Naive B cell (primary cell): ENCODE measurements at regions not wholly inside any gene's neighbourhood (a gene's known extent, or its start where the extent isn't known, plus 50 kb on each side); places are given as distances from the start of the nearest gene placed in this dataset.

Experiments used
- ATAC-seq, 2 donors: fragments of 150-1000 bp; cut with Tn5 transposase; 2 replicates each; pipeline ENCODE4 v1.10.0; 2021; ENCODE audit warnings: low read depth in 2 of 2, mild to moderate bottlenecking in 2 of 2, moderate library complexity in 2 of 2
- DNase-seq: peaks from one replicate; pipeline ENCODE4 v3.0.0; 2022
- H3K27ac Mint-ChIP-seq, 6 donors: one replicate each; pipeline ENCODE4 v1.8.0; 2020 to 2022; ENCODE audit warnings: mild to moderate bottlenecking in 6 of 6, mixed read lengths in 6 of 6, moderate library complexity in 5 of 6, inconsistent platforms in 2 of 6
- H3K27me3 Mint-ChIP-seq, 3 donors: one replicate each; pipeline ENCODE4 v1.8.0; 2021 to 2022; ENCODE audit warnings: mixed read lengths in 3 of 3, mild to moderate bottlenecking in 1 of 3
- H3K36me3 Mint-ChIP-seq, 2 donors: one replicate each; pipeline ENCODE4 v1.8.0; 2020 to 2022; ENCODE audit warnings: mixed read lengths in 2 of 2, inconsistent platforms in 1 of 2, mild to moderate bottlenecking in 1 of 2
- H3K4me1 Mint-ChIP-seq, 3 donors: one replicate each; pipeline ENCODE4 v1.8.0; 2020 to 2022; ENCODE audit warnings: mixed read lengths in 3 of 3, inconsistent platforms in 1 of 3, mild to moderate bottlenecking in 1 of 3, moderate library complexity in 1 of 3
- H3K4me3 Mint-ChIP-seq, 8 donors: one replicate each; pipeline ENCODE4 v1.8.0; 2020 to 2022; ENCODE audit warnings: mild to moderate bottlenecking in 8 of 8, mixed read lengths in 8 of 8, moderate library complexity in 8 of 8, inconsistent platforms in 2 of 8
- H3K9me3 Mint-ChIP-seq, 7 donors: one replicate each; pipeline ENCODE4 v1.8.0; 2020 to 2022; ENCODE audit warnings: mixed read lengths in 7 of 7, mild to moderate bottlenecking in 5 of 7, inconsistent platforms in 2 of 7, moderate library complexity in 1 of 7

DNA sequence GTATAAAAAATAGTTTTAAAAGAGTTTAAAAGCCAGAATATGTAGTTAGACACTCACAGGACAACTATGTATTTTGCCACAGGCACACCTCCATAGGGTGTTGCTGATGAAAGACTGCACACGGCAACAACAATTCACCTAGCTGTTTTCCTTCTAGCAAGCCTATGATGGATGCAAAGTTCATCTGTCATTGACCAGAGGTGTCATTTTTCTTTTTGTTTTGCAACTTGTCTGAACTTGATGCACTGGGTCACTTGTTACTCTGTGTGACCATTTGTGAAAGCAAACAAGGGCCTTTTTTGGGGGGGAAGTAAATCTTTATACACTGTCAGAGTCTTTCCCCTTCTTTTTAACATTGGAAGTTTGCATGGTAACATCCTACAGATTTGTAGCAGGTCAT is 258.0 kb upstream of the SEMA3A start:
- ATAC-seq (no peak), DNase-seq (no peak)
- no peaks in the 10 kb centered on the region for H3K4me1 Mint-ChIP-seq
- H3K27ac Mint-ChIP-seq = no peak overlapping the region
- H3K9me3 Mint-ChIP-seq = peaks cover 0 to 3% (median 0%) of the 10 kb centered on the region in 7 donors
- no peaks in the 10 kb centered on the region for H3K36me3 Mint-ChIP-seq
- no peak overlapping the region for H3K4me3 Mint-ChIP-seq
- no peaks in the 10 kb centered on the region for H3K27me3 Mint-ChIP-seq

DNA sequence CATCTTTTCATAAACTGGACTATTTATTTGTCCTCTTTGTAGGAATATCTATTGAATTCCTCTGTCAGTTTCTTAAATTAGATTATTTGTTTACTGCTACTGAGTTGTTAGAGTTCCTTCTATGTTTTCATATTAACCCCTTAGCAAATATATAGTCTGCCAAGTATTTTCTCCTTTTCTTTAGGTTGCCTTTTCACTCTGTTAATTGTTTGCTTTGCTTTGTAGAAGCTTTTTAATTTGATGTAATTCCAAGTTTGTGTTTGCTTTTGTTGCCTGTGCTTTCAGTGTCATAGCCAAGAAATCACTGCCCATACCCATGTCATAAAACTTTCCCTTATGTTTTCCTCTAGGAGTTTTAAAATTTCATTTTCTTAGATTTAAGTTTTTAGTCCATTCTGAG is 256.2 kb upstream of the SEMA3A start:
- H3K36me3 Mint-ChIP-seq = no peaks in the 10 kb centered on the region
- no peak overlapping the region for H3K4me3 Mint-ChIP-seq
- peaks cover 0 to 3% (median 0%) of the 10 kb centered on the region in 7 donors for H3K9me3 Mint-ChIP-seq
- no peaks in the 10 kb centered on the region for H3K4me1 Mint-ChIP-seq
- no peak for DNase-seq
- ATAC-seq = no peak
- H3K27me3 Mint-ChIP-seq = no peaks in the 10 kb centered on the region
- no peak overlapping the region for H3K27ac Mint-ChIP-seq

DNA sequence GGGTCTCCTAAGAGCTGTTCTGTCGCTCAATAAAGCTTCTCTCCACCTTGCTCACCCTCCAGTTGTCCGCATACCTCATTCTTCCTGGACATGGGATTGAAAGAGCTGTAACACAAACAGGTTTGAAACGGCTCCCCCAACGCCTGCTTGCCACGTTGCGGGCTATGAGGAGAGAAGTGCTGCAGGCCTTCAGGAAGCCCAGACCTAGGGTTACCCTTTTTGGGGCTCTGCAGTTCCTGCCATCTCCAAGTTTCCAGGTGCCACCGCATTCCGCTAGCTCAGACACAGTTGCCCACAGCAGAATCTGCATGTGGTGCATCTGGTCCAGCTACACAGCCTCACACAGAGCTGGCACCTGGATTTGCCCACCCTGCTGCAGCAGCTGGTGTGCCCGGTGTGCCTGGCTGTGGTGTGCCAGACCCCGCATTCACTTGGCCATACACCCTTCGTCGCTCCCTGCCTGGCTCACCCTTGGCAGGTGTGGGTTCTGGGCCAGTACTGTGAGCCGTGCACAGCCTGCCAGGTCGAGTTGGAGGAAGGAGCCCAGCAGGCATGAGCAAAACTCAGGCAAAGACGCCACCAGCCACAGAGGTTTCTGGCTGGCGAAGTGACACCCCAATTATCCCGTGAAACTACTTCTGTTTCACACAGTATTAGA is 253.2 kb upstream of the SEMA3A start:
- ATAC-seq (no peak), DNase-seq (no peak)
- no peak overlapping the region for H3K27ac Mint-ChIP-seq
- H3K36me3 Mint-ChIP-seq = no peaks in the 10 kb centered on the region
- H3K4me1 Mint-ChIP-seq = no peaks in the 10 kb centered on the region
- H3K9me3 Mint-ChIP-seq = peaks cover 0 to 3% (median 0%) of the 10 kb centered on the region in 7 donors
- H3K27me3 Mint-ChIP-seq = no peaks in the 10 kb centered on the region
- no peak overlapping the region for H3K4me3 Mint-ChIP-seq

DNA sequence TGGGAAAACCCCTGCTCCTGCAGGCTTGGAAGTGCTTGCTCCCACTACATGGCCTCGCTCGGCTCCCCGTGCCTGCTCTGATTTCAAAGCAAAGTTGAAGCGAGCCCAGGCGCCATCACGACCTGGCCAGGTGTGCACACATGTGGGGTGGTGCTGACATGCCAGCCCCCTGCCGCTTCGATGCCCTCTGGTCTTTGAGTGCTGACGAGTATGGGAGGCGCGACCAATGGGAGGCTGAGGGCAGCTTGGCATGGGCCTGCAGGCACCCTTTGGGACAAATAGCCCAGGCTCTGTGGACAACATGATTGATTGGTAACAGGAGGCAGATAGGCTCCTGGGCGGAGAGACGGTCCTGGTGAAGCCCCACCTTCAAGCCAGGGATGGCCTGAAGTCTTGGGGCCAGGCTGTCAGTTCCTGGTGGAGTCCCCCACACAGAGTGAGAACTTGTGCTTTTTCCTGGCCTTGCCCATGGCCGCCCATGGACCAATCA is 252.4 kb upstream of the SEMA3A start:
- Mint-ChIP-seq H3K36me3 (no peaks in the 10 kb centered on the region), H3K4me1 (no peaks in the 10 kb centered on the region), H3K9me3 (peaks cover 0 to 3% (median 0%) of the 10 kb centered on the region in 7 donors), H3K27ac (no peak overlapping the region), H3K4me3 (no peak overlapping the region), H3K27me3 (no peaks in the 10 kb centered on the region)
- DNase-seq (no peak), ATAC-seq (no peak)

DNA sequence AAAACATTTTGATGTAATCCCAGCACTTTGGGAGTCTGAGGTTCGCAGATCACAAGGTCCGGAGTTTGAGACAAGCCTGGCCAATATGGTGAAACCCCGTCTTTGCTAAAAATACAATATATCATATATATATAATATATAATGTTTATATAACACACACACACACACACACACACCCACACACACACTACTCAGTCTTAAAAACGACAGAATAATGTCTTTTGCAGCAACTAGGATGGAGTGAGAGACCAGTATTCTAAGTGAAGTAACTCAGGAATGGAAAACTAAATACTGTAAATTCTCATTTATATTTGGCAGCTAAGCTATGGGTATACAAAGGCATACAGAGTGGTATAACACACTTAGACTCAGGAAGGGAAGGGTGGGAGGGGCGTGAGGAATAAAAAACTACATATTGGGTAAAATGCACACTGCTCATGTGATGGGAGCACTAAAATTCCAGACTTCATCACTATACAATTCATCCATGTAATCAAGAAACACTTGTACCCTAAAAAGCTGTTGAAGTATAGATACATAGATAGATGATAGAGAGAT is 231.2 kb upstream of the SEMA3A start:
- no peak overlapping the region for H3K27ac Mint-ChIP-seq
- no peaks in the 10 kb centered on the region for H3K4me1 Mint-ChIP-seq
- H3K4me3 Mint-ChIP-seq = no peak overlapping the region
- peaks cover 5 to 20% (median 12%) of the 10 kb centered on the region in 7 donors for H3K9me3 Mint-ChIP-seq
- no peaks in the 10 kb centered on the region for H3K36me3 Mint-ChIP-seq
- H3K27me3 Mint-ChIP-seq = no peaks in the 10 kb centered on the region
- DNase-seq = no peak
- no peak for ATAC-seq

DNA sequence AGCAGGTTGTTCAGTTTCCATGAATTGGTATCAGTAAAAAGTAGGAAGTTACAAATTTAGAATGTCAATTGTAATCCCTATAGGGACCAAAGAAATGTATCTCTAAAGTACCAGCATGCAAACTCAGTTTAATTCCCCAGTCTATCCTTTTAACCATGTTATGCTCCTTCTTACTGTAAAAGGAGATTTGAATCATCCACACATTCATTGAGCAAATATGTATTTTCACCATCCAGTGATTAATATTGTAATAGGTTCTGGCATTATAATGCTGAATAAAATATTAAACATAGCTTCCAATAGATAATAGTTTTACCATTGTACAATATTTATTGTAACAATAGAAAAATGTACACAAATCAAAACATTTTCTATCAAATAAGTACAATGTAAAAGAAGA is 228.2 kb upstream of the SEMA3A start:
- no peak for ATAC-seq
- Mint-ChIP-seq H3K27ac (no peak overlapping the region), H3K4me1 (no peaks in the 10 kb centered on the region), H3K4me3 (no peak overlapping the region), H3K9me3 (peaks cover 11 to 33% (median 24%) of the 10 kb centered on the region in 7 donors), H3K36me3 (no peaks in the 10 kb centered on the region), H3K27me3 (no peaks in the 10 kb centered on the region)
- no peak for DNase-seq

DNA sequence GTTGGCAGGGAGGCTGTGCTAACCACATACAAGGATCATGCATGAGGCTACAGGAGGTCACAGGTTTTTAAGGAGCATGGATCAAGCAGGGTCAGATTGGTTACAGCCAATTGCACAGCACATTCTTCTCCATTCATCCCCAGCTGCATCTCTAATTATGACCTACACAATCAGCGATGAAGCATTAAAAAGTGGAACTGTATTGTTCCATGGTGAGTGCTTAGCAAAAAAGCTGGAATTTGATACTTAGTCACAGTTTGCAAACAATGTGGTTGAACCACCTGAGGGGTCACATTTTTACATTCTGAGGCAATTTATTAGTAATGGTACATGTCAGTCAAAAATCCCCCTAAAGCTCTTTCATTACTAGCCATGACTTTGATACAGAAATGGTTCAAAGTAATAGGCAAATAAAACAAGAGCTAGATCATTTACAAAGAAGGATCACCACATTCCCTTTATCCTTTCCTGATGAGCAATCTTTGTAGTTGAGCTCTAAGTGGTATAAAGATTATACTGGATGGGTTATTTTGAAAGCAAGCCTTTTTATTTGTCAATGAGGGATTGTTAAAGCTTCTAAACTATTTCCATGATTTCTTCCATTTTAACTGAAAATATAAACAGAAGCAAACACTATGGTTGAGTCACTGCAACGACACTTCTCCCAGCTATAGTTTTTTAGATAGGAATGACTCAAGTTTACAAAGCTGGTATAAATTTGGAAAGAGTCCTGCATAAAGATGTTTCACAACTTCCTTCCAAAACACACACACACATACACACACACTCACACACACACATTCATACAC is 217.8 kb upstream of the SEMA3A start:
- Mint-ChIP-seq H3K4me1 (no peaks in the 10 kb centered on the region), H3K36me3 (no peaks in the 10 kb centered on the region), H3K27ac (no peak overlapping the region), H3K27me3 (no peaks in the 10 kb centered on the region), H3K4me3 (no peak overlapping the region), H3K9me3 (peaks cover 0 to 7% (median 2%) of the 10 kb centered on the region in 7 donors)
- ATAC-seq (no peak), DNase-seq (no peak)

DNA sequence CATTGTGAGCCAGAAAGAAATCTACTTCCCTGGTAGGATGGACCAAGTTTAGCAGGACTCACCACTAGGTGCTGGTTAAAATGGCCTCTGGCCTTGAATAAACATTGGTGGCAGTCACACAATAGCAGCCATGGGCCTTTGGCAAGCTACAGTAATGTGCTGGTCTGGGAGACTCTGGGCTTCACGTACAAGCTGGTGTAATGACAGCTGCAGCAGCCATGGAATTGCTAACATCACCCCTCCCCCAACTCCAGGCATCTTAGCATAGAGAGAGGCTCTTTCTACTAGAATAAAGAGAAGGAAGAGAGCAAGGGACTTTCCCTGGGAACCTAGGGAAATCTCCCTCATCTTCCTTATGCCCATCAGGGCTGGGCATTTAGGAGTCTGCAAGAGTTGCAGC is 205.1 kb upstream of the SEMA3A start:
- no peaks in the 10 kb centered on the region for H3K4me1 Mint-ChIP-seq
- H3K9me3 Mint-ChIP-seq = peaks cover 9 to 34% (median 13%) of the 10 kb centered on the region in 7 donors
- no peak for DNase-seq
- no peak overlapping the region for H3K4me3 Mint-ChIP-seq
- ATAC-seq = no peak
- H3K27me3 Mint-ChIP-seq = no peaks in the 10 kb centered on the region
- H3K36me3 Mint-ChIP-seq = peaks cover 0 to 7% of the 10 kb centered on the region in 2 donors
- H3K27ac Mint-ChIP-seq = no peak overlapping the region

DNA sequence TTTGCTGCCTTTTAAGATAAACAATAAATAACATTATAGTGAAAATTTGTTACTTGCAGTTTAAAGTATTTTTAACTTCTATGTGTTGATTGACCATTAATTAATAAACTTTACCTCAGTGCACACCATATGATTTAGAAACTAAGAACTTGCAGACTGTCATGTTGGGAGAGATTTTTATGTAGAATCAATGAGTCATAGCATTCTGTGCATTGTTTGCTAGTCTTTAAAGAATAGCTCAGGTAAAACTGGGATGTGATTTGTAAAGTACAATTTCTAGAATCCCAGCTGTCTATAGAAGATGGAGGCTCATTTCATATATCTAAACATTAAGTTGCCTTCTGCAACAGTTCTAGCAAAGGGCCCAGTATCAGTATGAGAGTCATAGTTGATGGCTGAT is 199.6 kb upstream of the SEMA3A start:
- no peak overlapping the region for H3K4me3 Mint-ChIP-seq
- no peak for ATAC-seq
- H3K4me1 Mint-ChIP-seq = no peaks in the 10 kb centered on the region
- H3K36me3 Mint-ChIP-seq = no peaks in the 10 kb centered on the region
- H3K27ac Mint-ChIP-seq = no peak overlapping the region
- H3K27me3 Mint-ChIP-seq = no peaks in the 10 kb centered on the region
- DNase-seq = no peak
- peaks cover 0 to 6% (median 0%) of the 10 kb centered on the region in 7 donors for H3K9me3 Mint-ChIP-seq

DNA sequence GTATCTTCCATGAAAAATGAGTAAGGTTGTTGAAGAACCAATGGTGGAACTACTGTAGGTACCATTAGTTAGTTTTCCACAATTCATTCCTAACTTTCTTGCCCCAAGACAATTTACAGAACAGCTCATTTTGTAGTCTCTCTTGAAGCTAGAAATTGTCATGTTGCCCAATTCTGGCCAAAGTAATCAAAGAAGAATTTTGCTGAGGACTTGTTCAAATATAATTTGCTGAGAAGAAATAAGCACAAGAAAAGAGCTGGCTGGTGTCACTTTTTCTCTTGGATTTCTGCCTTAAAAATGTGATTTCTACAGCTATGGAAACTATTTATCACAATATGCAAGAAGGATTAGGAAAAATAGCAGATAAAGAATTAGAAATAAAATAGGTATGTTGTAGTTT is 199.2 kb upstream of the SEMA3A start:
- Mint-ChIP-seq H3K27me3 (no peaks in the 10 kb centered on the region), H3K9me3 (peaks cover 0 to 6% (median 0%) of the 10 kb centered on the region in 7 donors), H3K4me3 (no peak overlapping the region), H3K27ac (no peak overlapping the region), H3K4me1 (no peaks in the 10 kb centered on the region), H3K36me3 (no peaks in the 10 kb centered on the region)
- DNase-seq = no peak
- no peak for ATAC-seq

DNA sequence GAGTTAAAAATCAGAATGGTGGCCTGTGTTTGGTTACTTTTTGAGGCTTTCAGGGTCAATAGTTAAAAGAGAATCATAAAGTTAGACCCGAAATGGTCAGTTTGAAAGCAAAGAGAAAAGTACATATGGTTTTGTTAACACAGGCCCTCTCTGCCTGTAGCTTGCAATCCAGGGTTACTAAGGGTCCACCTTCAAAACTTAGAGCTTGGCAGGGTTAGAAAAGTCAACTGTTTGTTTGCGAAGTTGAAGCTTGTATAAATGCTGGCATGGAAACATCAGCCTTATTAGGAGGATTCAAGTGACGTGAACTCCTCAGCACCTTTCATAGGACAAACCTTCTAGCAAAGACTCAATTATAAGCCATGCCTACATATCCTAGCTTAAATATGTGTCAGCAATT is 196.3 kb upstream of the SEMA3A start:
- DNase-seq (no peak), ATAC-seq (no peak)
- no peaks in the 10 kb centered on the region for H3K36me3 Mint-ChIP-seq
- peaks cover 0 to 6% (median 0%) of the 10 kb centered on the region in 7 donors for H3K9me3 Mint-ChIP-seq
- H3K27ac Mint-ChIP-seq = no peak overlapping the region
- H3K27me3 Mint-ChIP-seq = no peaks in the 10 kb centered on the region
- no peaks in the 10 kb centered on the region for H3K4me1 Mint-ChIP-seq
- H3K4me3 Mint-ChIP-seq = no peak overlapping the region

DNA sequence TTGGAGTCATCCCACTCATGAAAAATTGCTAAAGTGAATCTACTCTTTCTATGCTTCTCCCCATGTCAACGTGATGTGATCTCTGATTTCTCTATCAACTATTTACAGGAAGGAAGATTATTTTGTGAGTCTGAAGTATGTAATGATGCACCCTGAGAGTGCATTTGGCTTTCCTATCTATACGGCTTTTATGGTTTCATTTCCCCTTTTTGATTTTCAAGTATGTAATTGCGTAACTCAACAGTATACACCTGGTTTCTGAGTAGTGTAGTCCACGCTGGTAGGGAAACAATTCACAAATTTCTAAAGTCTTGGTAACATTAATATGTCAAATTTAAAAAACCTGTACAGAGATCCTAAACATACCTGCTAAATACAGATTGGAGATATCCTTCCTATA is 194.7 kb upstream of the SEMA3A start:
- Mint-ChIP-seq H3K27ac (no peak overlapping the region), H3K9me3 (peaks cover 0 to 4% (median 0%) of the 10 kb centered on the region in 7 donors), H3K4me3 (no peak overlapping the region), H3K4me1 (no peaks in the 10 kb centered on the region), H3K36me3 (no peaks in the 10 kb centered on the region), H3K27me3 (no peaks in the 10 kb centered on the region)
- ATAC-seq (peak; percentile 52 to 73), DNase-seq (no peak)

DNA sequence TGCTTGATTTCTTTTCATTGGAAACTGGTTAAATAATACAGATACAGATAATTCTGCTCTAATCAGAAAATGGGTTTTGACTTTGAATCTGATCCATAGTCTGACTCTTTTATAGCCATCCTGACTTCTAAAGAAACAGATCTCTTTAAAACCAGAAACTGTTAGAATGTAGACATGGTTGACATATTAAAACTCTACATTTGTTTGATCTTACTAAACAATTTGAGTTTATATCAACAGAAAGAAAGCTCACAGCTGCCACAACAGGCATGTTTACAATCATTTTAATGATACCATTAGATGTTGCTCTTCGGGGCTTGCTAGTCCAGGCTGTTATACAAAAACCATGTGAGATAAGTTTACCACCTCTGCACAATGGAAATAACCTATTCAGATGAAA is 193.0 kb upstream of the SEMA3A start:
- Mint-ChIP-seq H3K9me3 (peaks cover 0 to 4% (median 0%) of the 10 kb centered on the region in 7 donors), H3K4me3 (no peak overlapping the region), H3K27ac (no peak overlapping the region), H3K27me3 (no peaks in the 10 kb centered on the region), H3K4me1 (no peaks in the 10 kb centered on the region), H3K36me3 (no peaks in the 10 kb centered on the region)
- DNase-seq (no peak), ATAC-seq (no peak)

DNA sequence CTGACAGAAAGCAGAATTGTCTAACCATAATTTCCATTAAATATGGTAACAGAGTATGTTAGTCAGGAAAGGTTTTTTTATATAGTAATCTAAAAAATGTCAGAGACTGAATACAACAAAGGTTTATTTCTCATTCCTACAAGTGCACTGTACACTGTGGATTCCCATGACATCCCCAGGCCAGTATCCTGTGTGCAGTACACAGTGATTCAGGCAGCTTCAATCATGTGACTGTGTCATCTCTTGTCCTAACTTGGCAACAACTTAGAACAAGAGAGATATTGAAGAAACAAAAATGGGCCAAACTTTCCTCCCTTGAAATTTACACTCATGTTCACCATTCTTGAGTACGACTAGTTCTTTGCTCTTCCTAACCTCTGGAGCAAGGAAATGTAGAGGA is 189.8 kb upstream of the SEMA3A start:
- Mint-ChIP-seq H3K4me3 (no peak overlapping the region), H3K4me1 (no peaks in the 10 kb centered on the region), H3K27ac (no peak overlapping the region), H3K36me3 (no peaks in the 10 kb centered on the region), H3K27me3 (no peaks in the 10 kb centered on the region), H3K9me3 (peaks cover 0 to 9% (median 0%) of the 10 kb centered on the region in 7 donors)
- ATAC-seq (no peak), DNase-seq (no peak)
